Naive thymus-derived CD8-positive, alpha-beta T cell (primary cell): ENCODE measurements at regions not wholly inside any gene's neighbourhood (a gene's known extent, or its start where the extent isn't known, plus 50 kb on each side); places are given as distances from the start of the nearest gene placed in this dataset.

Experiments used
- ATAC-seq, 2 donors: fragments of 150-1000 bp; cut with Tn5 transposase in 1 of 2; sonication (Bioruptor Pico), chemical (Tn5 transposase) in 1 of 2; 1 replicate in 1 of 2; 2 replicates in 1 of 2; pipeline ENCODE4 v1.10.0; 2021; ENCODE audit warnings: mild to moderate bottlenecking in 2 of 2, moderate library complexity in 2 of 2
- POLR2A ChIA-PET: fragments of 350-600 bp; sonication (Branson Sonifier 250); formaldehyde crosslinking; loops from one replicate; lab custom pipeline; 2021; ENCODE audit warnings: antibody characterized with exemption; lab: Charles Lee
- DNase-seq, 10 donors: peaks; one replicate each; pipeline versions ENCODE4 v3.0.0 to v3.0.0-alpha.2; 2020 to 2022
- H3K27ac Mint-ChIP-seq, 10 donors: one replicate each; pipeline ENCODE4 v1.8.0; 2020 to 2022; ENCODE audit warnings: mild to moderate bottlenecking in 10 of 10, mixed read lengths in 10 of 10, moderate library complexity in 4 of 10, inconsistent platforms in 1 of 10
- H3K27me3 Mint-ChIP-seq, 5 donors: one replicate each; pipeline ENCODE4 v1.8.0; 2021 to 2022; ENCODE audit warnings: mixed read lengths in 5 of 5
- H3K36me3 Mint-ChIP-seq, 3 donors: one replicate each; pipeline ENCODE4 v1.8.0; 2020 to 2022; ENCODE audit warnings: mixed read lengths in 3 of 3, mild to moderate bottlenecking in 2 of 3, inconsistent platforms in 1 of 3
- H3K4me1 Mint-ChIP-seq, 4 donors: one replicate each; pipeline ENCODE4 v1.8.0; 2021 to 2022; ENCODE audit warnings: mixed read lengths in 4 of 4
- H3K4me3 Mint-ChIP-seq, 10 donors: one replicate each; pipeline ENCODE4 v1.8.0; 2020 to 2022; ENCODE audit warnings: mild to moderate bottlenecking in 10 of 10, mixed read lengths in 10 of 10, moderate library complexity in 6 of 10, inconsistent platforms in 1 of 10
- H3K9me3 Mint-ChIP-seq, 9 donors: one replicate each; pipeline ENCODE4 v1.8.0; 2020 to 2022; ENCODE audit warnings: mixed read lengths in 9 of 9, mild to moderate bottlenecking in 3 of 9, inconsistent platforms in 1 of 9, moderate library complexity in 1 of 9

DNA sequence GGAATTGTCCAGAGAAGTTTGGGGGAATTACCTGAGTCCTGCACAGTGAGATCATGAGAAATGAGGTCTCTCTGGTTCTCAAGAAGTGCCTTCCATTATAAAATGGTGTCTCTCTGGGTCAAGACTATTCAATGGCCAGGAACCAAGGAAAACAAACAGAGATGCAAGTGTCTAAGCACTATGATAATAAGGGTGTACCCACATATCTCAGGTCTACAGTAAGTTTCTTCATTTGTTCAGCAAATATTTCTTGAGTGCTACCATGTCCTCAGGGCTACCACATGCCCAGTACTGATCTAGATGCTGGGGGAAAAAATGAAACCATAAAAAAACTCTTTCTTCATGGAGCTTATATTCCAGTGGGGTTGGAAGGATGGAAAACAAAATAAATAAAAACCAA, 170.0 kb downstream of the ACKR3 start:
- ATAC-seq: no peak
- Mint-ChIP-seq H3K9me3 (no peaks in the 10 kb centered on the region), H3K36me3 (no peaks in the 10 kb centered on the region), H3K27ac (peak overlapping the region in 1 of 10 donors; percentile 3), H3K4me1 (no peaks in the 10 kb centered on the region), H3K27me3 (peaks cover 5 to 18% (median 15%) of the 10 kb centered on the region in 5 donors), H3K4me3 (no peak overlapping the region)
- POLR2A ChIA-PET: no interaction called here
- DNase-seq: no peak

DNA sequence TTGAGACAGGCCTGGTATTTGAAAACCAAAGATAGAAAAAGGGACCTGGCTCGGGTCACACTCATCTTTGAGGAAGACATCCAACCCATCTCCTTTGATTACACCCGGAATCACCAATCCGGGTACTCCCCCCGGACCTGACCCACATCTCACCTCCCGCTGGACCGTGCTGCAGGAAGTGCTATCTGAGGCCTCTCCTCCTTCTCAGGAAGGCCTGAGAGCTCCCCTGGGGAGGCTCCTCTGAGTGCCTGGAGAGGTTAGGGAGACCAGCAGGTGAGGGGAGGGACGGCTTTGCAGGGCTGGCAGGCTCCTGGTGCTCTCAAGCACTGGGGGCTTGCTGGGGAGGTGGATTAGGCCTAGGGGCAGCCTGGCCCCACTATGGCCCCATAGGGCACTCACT, 170.9 kb downstream of the ACKR3 start:
- no peaks in the 10 kb centered on the region for H3K4me1 Mint-ChIP-seq
- H3K4me3 Mint-ChIP-seq: no peak overlapping the region
- H3K36me3 Mint-ChIP-seq: no peaks in the 10 kb centered on the region
- peaks cover 5 to 18% (median 15%) of the 10 kb centered on the region in 5 donors for H3K27me3 Mint-ChIP-seq
- no peaks in the 10 kb centered on the region for H3K9me3 Mint-ChIP-seq
- POLR2A ChIA-PET: no interaction called here
- H3K27ac Mint-ChIP-seq: peak overlapping the region in 1 of 10 donors; percentile 3
- no peak for DNase-seq
- ATAC-seq: no peak

DNA sequence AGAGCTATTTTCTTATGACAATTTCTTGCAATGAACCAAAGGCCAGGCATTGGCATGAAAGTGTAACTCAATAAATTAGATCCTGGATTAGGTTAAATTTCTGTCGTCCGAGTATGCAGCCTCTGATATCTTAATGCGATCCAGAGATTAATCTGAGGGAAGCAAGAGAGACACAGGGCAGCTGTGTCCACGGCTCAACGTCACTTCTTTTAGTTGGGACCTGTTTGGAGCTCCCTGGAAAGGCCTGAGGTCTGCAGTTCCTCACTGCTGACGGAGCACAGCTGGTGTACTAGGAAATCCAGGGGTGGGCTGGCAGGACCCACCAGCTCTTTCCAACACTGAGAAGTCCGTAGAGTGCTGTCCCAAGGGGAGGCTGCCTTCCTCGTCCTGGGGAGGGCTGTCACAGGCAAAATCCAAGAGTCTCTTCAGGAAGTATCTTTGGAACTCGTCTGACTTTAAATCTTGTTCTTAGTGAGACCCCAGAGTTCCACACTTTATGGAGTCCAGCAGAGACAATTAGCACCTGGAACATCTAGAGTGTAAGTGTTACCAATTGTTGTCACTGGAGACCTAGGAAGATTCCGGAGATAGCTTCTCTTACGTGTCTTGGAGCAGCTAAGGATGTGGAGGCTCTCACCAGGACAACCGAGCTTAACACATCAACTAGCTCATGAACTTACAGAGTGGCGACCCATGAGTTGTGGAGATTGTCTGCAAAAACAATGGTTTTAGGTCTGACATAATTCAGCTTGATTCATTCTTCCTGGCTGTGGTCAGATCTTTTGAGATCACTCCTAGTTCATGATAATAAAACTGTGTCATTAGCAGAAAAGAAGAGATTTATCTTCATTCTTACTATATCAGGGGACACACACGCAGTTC, 173.7 kb downstream of the ACKR3 start:
- no peak for ATAC-seq
- no peak for DNase-seq
- H3K27ac Mint-ChIP-seq: no peak overlapping the region
- no peaks in the 10 kb centered on the region for H3K9me3 Mint-ChIP-seq
- no peak overlapping the region for H3K4me3 Mint-ChIP-seq
- POLR2A ChIA-PET: no interaction called here
- no peaks in the 10 kb centered on the region for H3K4me1 Mint-ChIP-seq
- no peaks in the 10 kb centered on the region for H3K36me3 Mint-ChIP-seq
- H3K27me3 Mint-ChIP-seq: peaks cover 3 to 9% (median 8%) of the 10 kb centered on the region in 5 donors

DNA sequence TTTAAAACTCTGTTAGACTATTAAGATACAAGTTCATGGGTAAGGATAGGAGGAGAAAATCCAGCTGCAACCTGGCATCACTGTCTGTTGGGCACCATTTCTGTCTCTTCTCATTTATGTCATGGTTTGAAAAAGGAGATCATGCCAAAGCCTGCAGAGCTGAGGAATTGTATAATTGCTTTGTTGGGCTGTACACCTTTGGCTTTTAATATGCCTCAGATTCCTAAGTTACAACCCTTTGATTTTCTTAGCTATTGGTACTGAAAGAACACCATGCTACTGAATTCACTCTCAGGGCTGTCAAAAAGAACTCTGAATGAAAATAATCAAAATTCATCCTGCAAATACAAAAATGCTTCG, 174.3 kb downstream of the ACKR3 start:
- H3K36me3 Mint-ChIP-seq: no peaks in the 10 kb centered on the region
- peaks cover 0 to 3% (median 2%) of the 10 kb centered on the region in 5 donors for H3K27me3 Mint-ChIP-seq
- POLR2A ChIA-PET: no interaction called here
- ATAC-seq (no peak), DNase-seq (no peak)
- H3K27ac Mint-ChIP-seq: no peak overlapping the region
- H3K4me3 Mint-ChIP-seq: no peak overlapping the region
- no peaks in the 10 kb centered on the region for H3K9me3 Mint-ChIP-seq
- no peaks in the 10 kb centered on the region for H3K4me1 Mint-ChIP-seq

DNA sequence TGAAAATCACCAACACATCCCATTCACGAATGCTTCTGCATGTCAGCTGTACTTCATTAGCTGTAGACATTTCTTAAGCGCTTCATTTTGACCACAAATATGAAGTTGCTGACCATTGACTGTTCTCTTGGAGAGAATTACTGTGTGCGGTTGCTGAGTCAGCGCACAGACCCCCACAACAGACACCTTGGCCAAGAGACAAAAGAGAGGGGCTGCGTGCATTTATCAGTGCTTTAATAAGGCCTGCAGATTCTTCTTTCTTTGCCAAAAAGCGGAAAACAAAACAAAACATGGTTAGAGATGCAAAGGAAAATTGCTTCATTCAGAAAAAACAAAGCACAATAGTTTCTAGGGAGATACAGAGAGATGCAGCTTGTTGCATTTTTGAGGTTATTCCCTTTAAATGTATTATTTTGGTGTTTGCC, 174.7 kb downstream of the ACKR3 start:
- POLR2A ChIA-PET: no interaction called here
- Mint-ChIP-seq H3K9me3 (no peaks in the 10 kb centered on the region), H3K4me3 (no peak overlapping the region), H3K36me3 (no peaks in the 10 kb centered on the region), H3K27ac (no peak overlapping the region), H3K4me1 (no peaks in the 10 kb centered on the region), H3K27me3 (peaks cover 0 to 3% (median 0%) of the 10 kb centered on the region in 5 donors)
- ATAC-seq (no peak), DNase-seq (no peak)

DNA sequence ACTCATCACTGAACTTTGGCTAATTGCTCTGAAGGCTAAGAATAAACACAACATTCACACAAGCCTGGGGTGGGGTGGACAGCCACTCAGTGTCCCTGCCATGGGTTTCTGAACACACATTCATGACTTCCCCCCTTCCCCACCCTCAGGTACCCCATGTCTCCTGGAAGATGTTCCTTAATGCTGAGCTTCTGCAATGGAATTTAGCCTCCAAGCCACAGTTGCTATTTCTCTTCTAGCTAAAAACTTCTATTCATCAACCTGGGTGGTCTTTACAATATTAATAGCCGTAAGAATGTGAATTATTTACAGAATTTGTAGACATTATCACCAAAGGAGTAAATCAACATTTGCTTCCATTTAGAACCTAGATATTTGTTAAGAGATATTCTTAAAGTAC, 175.1 kb downstream of the ACKR3 start:
- Mint-ChIP-seq H3K27me3 (peaks cover 0 to 7% (median 0%) of the 10 kb centered on the region in 5 donors), H3K4me1 (no peaks in the 10 kb centered on the region), H3K27ac (no peak overlapping the region), H3K4me3 (no peak overlapping the region), H3K36me3 (no peaks in the 10 kb centered on the region), H3K9me3 (no peaks in the 10 kb centered on the region)
- DNase-seq: no peak
- POLR2A ChIA-PET: no interaction called here
- ATAC-seq: no peak

DNA sequence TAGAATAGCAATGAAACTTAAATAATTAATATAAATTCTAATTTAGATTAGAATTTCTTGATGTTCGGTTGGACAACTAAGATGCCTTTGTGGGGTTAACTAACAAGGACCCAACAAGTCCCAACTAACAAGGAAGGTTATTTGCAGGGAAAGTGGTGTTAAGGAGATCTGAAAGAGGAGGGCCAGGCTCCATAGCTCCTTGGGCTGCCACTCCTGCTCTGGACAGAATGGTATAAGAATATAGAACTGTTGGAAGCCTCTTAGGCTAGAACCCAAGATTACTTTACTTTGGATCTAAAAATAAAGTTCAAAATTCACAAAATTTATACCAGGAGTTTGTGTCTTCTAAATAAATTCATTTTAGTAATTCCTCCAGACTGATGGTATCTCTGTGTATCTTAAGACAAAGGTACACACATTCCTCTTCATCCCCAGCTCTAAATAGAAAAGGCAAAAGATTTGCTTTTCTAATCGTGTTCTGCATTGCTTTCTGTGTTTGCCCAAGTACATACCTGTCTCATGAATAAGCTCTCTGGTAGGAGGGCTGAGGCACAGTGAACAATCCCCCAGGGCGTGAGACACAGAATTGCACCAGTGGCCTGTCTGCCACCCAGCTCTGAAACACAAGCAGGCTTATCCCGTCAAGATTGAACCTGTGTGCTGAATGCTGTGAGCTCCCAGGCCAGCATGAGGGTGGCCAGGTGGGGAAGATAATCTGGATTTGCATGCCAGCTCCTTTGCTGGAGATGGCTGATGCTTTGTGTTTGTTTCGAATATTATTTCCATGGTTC, 176.0 kb downstream of the ACKR3 start:
- Mint-ChIP-seq H3K4me3 (no peak overlapping the region), H3K9me3 (no peaks in the 10 kb centered on the region), H3K27me3 (peaks cover 0 to 13% (median 0%) of the 10 kb centered on the region in 5 donors), H3K27ac (no peak overlapping the region), H3K4me1 (no peaks in the 10 kb centered on the region), H3K36me3 (no peaks in the 10 kb centered on the region)
- no peak for ATAC-seq
- POLR2A ChIA-PET: no interaction called here
- no peak for DNase-seq

DNA sequence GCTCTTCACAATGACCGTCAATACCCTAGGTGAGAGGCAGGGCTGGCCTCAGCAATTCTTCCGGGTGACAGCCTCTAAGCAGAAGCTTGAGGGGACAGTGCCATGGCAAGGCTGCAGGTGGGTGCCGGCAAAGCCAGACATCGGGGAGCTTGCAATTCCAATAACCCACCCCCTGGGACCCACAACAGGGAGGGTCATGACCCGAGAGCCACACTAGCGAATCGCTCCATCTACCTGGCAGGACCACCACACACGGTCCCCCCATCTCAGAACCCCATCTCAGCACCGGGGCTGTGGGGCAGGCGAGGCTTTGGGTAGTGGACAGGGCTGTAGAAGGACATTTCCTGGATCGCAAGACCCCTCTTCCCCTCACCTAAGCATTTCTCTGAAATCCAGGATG, 177.2 kb downstream of the ACKR3 start:
- ATAC-seq: no peak
- H3K27me3 Mint-ChIP-seq: peaks cover 0 to 14% (median 2%) of the 10 kb centered on the region in 5 donors
- H3K36me3 Mint-ChIP-seq: no peaks in the 10 kb centered on the region
- POLR2A ChIA-PET: no interaction called here
- no peak overlapping the region for H3K4me3 Mint-ChIP-seq
- H3K9me3 Mint-ChIP-seq: no peaks in the 10 kb centered on the region
- H3K4me1 Mint-ChIP-seq: no peaks in the 10 kb centered on the region
- no peak overlapping the region for H3K27ac Mint-ChIP-seq
- DNase-seq: no peak

DNA sequence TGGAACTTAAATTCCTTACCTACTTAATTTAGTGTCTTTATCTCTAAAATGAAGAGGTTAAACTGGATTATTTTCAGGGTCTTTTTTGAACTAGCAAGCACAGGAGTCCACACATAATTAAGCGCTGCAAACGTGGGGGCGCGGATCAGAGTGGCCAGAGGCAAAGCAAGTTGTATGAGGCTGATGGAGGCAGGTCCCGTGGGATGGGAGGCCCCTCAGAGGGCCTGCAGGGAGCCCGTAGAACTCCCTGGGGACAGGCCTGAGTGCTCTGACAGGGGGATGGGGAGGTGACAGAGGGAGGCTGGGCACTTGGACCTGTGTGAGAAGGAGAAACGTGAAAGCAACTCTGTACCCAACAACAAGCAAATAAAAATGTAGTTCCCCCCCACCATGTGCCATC, 177.8 kb downstream of the ACKR3 start:
- Mint-ChIP-seq H3K27ac (no peak overlapping the region), H3K4me1 (no peaks in the 10 kb centered on the region), H3K36me3 (no peaks in the 10 kb centered on the region), H3K27me3 (peaks cover 0 to 14% (median 2%) of the 10 kb centered on the region in 5 donors), H3K9me3 (no peaks in the 10 kb centered on the region), H3K4me3 (no peak overlapping the region)
- POLR2A ChIA-PET: no interaction called here
- ATAC-seq (no peak), DNase-seq (no peak)

DNA sequence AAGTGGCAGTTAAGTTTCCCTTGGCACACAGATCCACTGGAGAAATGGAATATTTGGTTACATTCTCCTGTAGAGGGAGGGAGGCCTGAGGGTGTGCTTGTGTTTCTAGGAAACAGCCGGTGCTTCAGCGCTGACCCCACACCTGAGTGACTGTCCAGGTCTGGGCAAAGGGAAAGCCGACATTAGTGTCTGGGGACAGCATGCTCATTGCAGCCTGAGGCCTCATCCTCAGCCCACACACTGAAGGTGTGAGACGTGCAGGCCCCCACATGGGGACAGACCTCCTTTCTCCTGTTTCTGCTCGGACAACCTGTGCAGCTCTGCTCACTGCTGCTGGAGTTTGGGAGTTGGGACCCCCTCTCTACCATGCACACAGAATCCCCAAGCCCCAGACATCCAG, 178.3 kb downstream of the ACKR3 start:
- H3K27ac Mint-ChIP-seq: no peak overlapping the region
- POLR2A ChIA-PET: no interaction called here
- no peaks in the 10 kb centered on the region for H3K9me3 Mint-ChIP-seq
- H3K27me3 Mint-ChIP-seq: peaks cover 0 to 14% (median 2%) of the 10 kb centered on the region in 5 donors
- no peaks in the 10 kb centered on the region for H3K4me1 Mint-ChIP-seq
- ATAC-seq: no peak
- H3K36me3 Mint-ChIP-seq: no peaks in the 10 kb centered on the region
- H3K4me3 Mint-ChIP-seq: no peak overlapping the region
- no peak for DNase-seq

DNA sequence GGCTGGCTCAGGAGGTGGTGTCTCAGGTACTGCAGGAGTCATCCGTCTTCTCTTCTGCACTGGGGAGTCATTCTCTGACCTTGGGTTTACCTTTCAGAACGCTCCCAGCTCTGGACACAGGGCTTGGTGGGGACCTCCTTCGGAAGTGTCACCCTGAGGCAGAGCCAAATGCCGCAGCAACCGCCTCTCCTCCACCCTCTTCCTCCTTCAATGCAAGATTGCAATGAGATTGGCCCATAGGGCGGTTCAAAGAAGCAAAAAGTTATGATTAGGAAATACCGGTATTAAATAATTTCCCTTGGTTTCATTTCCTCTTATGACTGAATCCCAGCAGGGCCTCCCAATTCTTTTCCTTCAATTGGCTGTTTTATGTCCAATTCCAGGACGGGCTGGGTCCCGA, 178.8 kb downstream of the ACKR3 start:
- Mint-ChIP-seq H3K27me3 (peaks cover 0 to 14% (median 2%) of the 10 kb centered on the region in 5 donors), H3K4me1 (no peaks in the 10 kb centered on the region), H3K4me3 (no peak overlapping the region), H3K9me3 (no peaks in the 10 kb centered on the region), H3K36me3 (no peaks in the 10 kb centered on the region), H3K27ac (no peak overlapping the region)
- POLR2A ChIA-PET: no interaction called here
- ATAC-seq (no peak), DNase-seq (no peak)

DNA sequence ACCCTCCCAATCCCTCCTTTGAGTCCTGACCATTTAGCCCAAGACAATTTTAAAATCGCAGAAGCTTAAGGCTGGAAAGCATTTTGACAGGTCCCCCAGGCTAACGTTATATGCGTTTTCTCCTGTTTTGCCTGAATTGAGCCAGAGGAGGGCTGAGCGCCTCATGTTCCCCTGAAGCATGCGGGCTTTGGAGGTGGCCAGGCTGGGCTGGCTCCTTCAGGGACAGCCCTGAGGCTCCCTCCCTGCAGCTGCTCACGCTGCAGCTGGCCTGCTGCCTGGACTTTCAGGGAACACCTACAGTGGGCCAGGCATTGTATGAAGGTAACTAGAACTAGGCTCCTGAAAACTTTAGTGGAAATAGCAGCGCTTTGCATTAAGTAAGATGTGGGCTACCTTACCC, 179.2 kb downstream of the ACKR3 start:
- POLR2A ChIA-PET: no interaction called here
- no peak overlapping the region for H3K4me3 Mint-ChIP-seq
- H3K4me1 Mint-ChIP-seq: peaks cover 0 to 2% (median under 1%) of the 10 kb centered on the region in 4 donors
- H3K27me3 Mint-ChIP-seq: peaks cover 0 to 17% (median 3%) of the 10 kb centered on the region in 5 donors
- ATAC-seq: no peak
- no peaks in the 10 kb centered on the region for H3K36me3 Mint-ChIP-seq
- no peaks in the 10 kb centered on the region for H3K9me3 Mint-ChIP-seq
- no peak for DNase-seq
- H3K27ac Mint-ChIP-seq: no peak overlapping the region

DNA sequence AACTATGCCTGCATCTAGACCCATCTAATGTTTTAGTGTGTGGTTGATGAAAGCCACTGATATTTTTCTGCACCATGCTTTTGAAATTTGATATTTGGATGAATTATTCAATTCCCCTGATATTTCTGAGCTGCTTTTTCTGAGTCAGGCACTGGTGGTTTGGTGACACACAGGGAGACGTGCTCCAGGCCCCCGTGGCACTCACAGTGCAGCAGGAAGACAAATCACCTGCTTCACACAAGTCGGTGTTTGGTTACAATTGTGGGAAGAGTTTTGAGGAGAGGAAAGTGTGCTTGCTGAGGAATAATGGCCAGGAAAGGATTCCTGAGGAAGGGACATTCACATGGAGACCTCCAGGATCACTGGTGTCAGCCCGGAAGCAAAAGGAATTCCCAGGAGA, 179.7 kb downstream of the ACKR3 start:
- POLR2A ChIA-PET: no interaction called here
- no peak for ATAC-seq
- peaks cover 0 to 2% (median under 1%) of the 10 kb centered on the region in 4 donors for H3K4me1 Mint-ChIP-seq

More for the DNA sequence above, 179.7 kb downstream of the ACKR3 start:
- Mint-ChIP-seq H3K4me3 (no peak overlapping the region), H3K36me3 (no peaks in the 10 kb centered on the region), H3K9me3 (no peaks in the 10 kb centered on the region), H3K27ac (peak overlapping the region in 1 of 10 donors; percentile 63), H3K27me3 (peaks cover 0 to 17% (median 3%) of the 10 kb centered on the region in 5 donors)
- no peak for DNase-seq
